LNCAP (cell line): ENCODE measurements at regions not wholly inside any gene's neighbourhood (a gene's known extent, or its start where the extent isn't known, plus 50 kb on each side); places are given as distances from the start of the nearest gene placed in this dataset.

Experiments used
- TF ChIP-seq, protein P1 (sequence below): fragments of 450-650 bp; IDR thresholded peaks from 2 replicates; pipeline ENCODE4 v1.5.1; 2017; ENCODE audit warnings: mild to moderate bottlenecking

DNA sequence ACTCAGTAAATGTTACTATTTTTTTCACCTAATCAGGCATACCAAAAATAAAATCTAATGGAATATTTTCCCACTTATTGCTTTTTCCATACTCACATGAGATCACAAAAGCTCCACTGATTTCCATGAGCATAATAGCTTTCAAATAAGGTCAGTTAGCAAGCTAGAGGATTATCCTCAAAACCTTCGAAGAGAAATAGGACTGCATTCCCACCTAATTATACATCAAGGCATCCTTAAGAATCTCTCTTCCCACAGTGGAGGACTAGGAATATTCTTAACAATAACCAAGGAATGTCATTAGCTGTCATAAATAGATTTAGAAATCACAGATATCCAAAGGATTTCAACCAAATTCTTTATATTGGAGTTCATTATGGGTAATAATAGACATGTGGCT, 127.9 kb upstream of the STT3B start:
- TF ChIP-seq, protein P1, sequence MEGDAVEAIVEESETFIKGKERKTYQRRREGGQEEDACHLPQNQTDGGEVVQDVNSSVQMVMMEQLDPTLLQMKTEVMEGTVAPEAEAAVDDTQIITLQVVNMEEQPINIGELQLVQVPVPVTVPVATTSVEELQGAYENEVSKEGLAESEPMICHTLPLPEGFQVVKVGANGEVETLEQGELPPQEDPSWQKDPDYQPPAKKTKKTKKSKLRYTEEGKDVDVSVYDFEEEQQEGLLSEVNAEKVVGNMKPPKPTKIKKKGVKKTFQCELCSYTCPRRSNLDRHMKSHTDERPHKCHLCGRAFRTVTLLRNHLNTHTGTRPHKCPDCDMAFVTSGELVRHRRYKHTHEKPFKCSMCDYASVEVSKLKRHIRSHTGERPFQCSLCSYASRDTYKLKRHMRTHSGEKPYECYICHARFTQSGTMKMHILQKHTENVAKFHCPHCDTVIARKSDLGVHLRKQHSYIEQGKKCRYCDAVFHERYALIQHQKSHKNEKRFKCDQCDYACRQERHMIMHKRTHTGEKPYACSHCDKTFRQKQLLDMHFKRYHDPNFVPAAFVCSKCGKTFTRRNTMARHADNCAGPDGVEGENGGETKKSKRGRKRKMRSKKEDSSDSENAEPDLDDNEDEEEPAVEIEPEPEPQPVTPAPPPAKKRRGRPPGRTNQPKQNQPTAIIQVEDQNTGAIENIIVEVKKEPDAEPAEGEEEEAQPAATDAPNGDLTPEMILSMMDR = no peak

DNA sequence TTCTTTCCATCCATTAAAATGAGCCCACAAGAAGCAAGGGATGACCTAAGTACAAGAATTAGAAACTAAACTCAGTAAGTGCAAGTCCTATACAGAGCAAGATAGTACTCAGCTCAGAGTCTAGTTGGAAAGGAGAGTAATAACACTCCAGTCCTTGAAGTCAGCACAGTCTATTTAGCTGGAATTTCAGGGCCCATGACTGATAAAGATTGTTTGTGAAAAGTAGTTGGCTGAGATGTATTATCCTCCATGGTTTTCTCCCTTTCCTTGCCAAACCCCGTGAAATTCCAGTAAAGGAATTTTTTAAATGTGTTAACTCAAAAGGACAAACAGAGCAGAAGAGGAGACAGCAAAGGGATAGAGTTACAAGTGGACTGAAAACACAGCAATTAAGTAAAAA, 127.2 kb upstream of the STT3B start:
- TF ChIP-seq, protein P1 = no peak

DNA sequence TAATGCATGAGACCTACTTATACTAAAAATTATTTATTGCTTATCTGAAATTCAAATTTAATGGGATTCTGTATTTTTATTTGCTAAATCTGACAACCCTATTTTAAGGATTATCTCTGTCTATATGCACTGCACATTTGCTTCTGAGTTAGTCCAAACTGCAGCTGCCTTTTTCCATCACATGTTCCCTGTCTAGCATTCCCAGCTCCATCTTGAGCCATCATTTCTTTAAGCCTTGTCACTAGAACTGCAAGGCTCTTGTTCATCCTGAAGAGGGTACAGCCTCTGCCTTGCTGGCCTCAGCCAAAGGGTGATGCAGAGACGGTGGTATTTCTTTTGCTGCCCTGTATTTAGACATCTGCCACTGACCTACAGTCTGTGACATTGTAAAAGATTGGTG, 125.8 kb upstream of the STT3B start:
- TF ChIP-seq, protein P1 = no peak

DNA sequence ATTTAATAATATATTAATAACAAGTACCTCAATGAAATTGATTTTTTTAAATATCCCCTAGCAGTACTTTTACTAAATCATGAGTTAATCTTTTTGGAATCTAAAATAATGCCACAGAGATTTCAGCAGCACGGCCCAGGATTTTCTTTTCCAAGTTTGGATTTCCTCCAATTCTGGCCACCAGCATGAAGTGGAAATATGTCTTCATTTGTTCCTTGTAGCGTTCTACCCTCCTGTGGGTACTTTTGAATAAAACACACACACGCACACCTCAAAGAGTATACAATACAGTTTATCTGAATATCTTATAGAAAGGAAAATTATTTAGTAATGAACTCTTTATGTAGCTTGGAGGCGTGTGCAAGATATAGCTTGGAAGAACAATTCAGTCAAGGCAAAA, 125.1 kb upstream of the STT3B start:
- TF ChIP-seq, protein P1 = no peak

DNA sequence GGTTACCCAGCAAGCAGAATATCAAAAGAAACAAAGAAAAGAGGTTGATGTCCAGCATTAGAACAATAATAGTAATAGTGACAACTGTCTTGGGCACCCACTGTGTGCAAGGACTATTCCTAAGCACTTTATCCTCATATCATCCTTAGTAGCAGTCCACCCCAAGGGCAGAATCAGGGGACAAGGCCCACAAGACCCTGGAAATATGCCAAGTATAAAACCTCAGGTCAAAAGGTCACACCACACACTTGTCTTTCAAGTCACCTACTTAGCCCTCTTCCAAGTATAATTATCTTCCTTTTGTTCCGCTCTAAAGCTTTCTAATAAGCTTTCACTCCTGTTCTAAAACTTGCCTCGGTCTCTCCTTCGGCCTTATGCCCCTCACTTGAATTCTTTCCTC, 124.0 kb upstream of the STT3B start:
- TF ChIP-seq, protein P1 = no peak

DNA sequence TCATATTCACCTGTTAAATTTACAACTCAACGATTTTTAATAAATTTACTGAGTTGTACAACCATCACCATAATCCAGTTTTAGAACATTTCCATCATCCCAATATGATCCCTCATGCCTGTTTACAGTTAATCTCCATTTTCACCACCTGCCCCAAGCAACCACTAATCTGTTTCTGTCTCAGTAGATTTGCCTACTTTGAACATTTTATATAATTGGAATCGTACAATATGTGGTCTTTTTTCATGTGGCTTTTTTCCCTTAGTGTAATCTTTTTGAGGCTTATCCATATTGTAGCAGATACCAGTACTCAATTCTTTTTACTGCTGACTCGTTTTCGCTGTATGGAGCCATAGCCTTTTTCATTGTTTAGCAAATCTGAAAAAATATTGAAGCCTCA, 123.3 kb upstream of the STT3B start:
- TF ChIP-seq, protein P1 = no peak

DNA sequence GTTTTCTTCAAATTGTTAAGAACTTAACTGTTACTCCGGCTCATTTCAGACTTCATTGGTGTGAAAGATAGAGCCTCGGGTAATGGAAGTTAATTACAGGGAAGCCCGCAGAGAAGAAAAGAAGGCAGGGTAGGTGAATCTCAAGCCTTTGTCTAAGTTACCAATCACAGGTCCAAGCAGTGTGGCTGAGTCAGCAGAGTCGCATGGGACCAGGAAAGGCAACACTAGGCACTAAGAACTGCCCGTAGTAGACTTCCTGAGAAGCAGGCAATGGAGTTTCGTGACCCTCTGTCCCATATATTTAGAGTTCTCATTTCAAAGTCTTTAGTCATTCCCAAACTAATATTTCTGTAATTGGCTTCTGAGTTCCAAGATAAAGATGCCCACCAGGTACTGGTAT, 122.9 kb upstream of the STT3B start:
- TF ChIP-seq, protein P1 = no peak

DNA sequence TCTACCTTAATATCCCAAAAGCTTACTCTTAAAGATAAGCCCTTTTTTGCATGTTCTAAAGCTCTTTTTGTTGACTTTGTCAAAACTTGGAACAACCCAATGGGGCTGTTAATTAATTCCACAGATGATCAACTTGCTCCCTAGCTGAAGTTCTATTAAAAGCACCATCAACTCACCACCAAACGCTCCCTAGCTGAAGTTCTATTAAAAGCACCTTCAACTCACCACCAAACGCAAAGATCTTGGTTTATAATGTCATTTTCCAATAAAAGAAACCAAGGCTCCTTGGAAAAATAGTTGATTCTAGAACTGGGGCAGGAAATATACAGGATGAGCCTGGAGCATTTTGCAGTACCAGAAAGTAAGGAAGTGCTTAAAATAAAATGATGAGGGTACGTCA, 122.3 kb upstream of the STT3B start:
- TF ChIP-seq, protein P1 = no peak
